HepG2 (cell line): ENCODE measurements at regions not wholly inside any gene's neighbourhood (a gene's known extent, or its start where the extent isn't known, plus 50 kb on each side); places are given as distances from the start of the nearest gene placed in this dataset.

Experiments
- CTCF ChIP-seq: sonication (generic); formaldehyde crosslinking; IDR thresholded peaks from 2 replicates; pipeline ENCODE4 v1.5.0; 2020; ENCODE audit warnings: mild to moderate bottlenecking, missing genetic modification reagents, moderate library complexity
- USF2 ChIP-seq, 2 experiments: sonication (generic) in 1 of 2; formaldehyde crosslinking in 1 of 2; IDR thresholded peaks; 2 replicates each; pipeline versions ENCODE4 v1.5.1 to v1.6.1; 2011 to 2020; ENCODE audit warnings: borderline replicate concordance in 1 of 2, low read depth in 1 of 2, low read length in 1 of 2, mild to moderate bottlenecking in 1 of 2, missing genetic modification reagents in 1 of 2, moderate library complexity in 1 of 2
- ZNF18 ChIP-seq: sonication (generic); formaldehyde crosslinking; IDR thresholded peaks from 2 replicates; pipeline ENCODE4 v1.8.0; 2022; ENCODE audit warnings: mild to moderate bottlenecking, missing genetic modification reagents; ENCODE audit not compliant: insufficient replicate concordance
- ZNF414 ChIP-seq: sonication (generic); formaldehyde crosslinking; IDR thresholded peaks from 2 replicates; pipeline ENCODE4 v1.5.0; 2020; ENCODE audit warnings: missing genetic modification reagents
- ZNF501 ChIP-seq: sonication (generic); formaldehyde crosslinking; IDR thresholded peaks from 2 replicates; pipeline ENCODE4 v1.5.1; 2020; ENCODE audit warnings: mild to moderate bottlenecking, moderate library complexity, missing genetic modification reagents
- ZNF746 ChIP-seq: sonication (generic); formaldehyde crosslinking; IDR thresholded peaks from 2 replicates; pipeline ENCODE4 v1.8.0; 2022; ENCODE audit warnings: mild to moderate bottlenecking, missing genetic modification reagents

DNA sequence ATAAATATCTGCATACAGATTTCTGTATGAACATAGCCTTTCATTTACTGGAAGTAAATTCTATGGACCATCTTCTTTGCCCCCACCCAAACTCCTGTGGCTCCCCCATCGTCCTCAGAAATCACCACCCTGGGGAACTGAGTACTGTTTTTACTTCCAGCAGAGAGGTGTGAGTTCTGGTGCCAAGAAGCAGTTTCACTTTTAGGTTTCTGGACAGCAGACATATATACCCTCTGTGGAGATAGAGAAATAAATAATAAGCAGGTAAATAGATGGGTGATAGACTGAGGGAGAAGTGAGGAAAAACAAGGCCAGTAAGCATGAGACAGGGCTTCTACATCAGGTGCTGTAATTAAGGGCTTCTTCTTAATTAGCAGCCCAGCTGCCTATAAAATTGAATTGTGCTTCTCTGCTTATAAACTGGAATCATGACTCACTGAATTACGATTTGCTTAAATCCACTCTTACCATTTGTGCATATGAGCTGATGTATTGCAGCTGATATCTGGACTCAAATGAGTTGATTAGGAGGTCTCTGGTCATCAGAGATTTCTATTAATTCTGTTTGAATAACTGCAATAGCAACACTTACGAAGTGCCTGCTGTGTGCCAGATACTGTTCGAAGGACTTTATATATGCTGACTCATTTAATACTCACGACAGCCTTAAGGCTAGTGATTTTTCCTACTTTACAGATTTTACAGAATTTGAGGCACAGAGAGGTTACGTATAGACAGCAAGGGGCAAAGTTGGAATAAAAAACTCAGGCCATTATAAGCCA lies 60.8 kb upstream of the DHX15 start:
- TF ChIP-seq USF2 (IDR thresholded peaks at IDR 0.05; ENCODE audit: low read depth, low read length) (no peak), USF2 (CRISPR knock-in tag; IDR thresholded peaks at IDR 0.05; ENCODE audit: borderline replicate concordance) (no peak), ZNF746 (no peak), CTCF (CRISPR knock-in tag) (no peak), ZNF18 (CRISPR knock-in tag) (no peak), ZNF414 (CRISPR knock-in tag) (no peak), ZNF501 (CRISPR knock-in tag) (no peak)
